ENCODE measurements at regions not wholly inside any gene's neighbourhood (a gene's known extent, or its start where the extent isn't known, plus 50 kb on each side); places are given as distances from the start of the nearest gene placed in this dataset.

GRCh38 chr1:47579809-47580208 lies 142.0 kb downstream of the FOXD2 start:
- no peak overlapping the region for H3K4me3 Mint-ChIP-seq (ENCODE audit: unreplicated experiment)
- no peak overlapping the region for H3K27ac Mint-ChIP-seq (ENCODE audit: unreplicated experiment)
- peaks cover 9% of the 10 kb centered on the region for H3K27me3 Mint-ChIP-seq (ENCODE audit: unreplicated experiment)
- peaks cover 18% of the 10 kb centered on the region for H3K4me1 Mint-ChIP-seq (ENCODE audit: unreplicated experiment)
- no peaks in the 10 kb centered on the region for H3K36me3 Mint-ChIP-seq (ENCODE audit: low read depth, unreplicated experiment)
- TF ChIP-seq, protein P1, sequence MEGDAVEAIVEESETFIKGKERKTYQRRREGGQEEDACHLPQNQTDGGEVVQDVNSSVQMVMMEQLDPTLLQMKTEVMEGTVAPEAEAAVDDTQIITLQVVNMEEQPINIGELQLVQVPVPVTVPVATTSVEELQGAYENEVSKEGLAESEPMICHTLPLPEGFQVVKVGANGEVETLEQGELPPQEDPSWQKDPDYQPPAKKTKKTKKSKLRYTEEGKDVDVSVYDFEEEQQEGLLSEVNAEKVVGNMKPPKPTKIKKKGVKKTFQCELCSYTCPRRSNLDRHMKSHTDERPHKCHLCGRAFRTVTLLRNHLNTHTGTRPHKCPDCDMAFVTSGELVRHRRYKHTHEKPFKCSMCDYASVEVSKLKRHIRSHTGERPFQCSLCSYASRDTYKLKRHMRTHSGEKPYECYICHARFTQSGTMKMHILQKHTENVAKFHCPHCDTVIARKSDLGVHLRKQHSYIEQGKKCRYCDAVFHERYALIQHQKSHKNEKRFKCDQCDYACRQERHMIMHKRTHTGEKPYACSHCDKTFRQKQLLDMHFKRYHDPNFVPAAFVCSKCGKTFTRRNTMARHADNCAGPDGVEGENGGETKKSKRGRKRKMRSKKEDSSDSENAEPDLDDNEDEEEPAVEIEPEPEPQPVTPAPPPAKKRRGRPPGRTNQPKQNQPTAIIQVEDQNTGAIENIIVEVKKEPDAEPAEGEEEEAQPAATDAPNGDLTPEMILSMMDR (IDR thresholded peaks at IDR 0.05; ENCODE audit: unreplicated experiment): no peak
- DNase-seq (ENCODE audit: low spot score): no peak
- no peaks in the 10 kb centered on the region for H3K9me3 Mint-ChIP-seq (ENCODE audit: unreplicated experiment)

DNA sequence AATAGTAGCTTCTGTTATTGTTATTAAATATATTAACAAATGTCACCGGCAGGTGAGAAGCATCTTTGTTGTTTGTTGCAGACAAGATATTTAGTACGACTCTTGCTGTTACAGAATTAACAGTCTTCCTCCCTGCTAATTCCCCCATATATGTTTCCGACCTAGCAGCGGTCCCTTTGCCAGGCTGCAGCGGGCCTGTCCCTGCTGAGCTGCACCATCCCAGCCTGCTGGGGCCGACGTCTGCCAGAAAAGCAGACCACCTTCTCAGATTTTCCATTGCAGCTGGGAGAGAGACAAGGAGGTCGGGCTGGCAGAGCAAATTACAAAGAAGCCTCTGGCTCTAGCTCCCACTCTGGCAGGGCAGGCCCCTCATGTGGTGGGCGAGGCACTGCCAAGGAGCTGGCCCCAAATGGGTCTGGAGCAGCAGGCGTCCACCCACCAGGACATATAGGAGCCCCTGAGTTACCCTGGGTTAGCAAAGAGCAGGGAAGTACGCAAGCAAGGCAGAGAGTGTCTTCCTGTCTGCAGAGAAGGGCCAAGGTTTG lies 142.7 kb downstream of the FOXD2 start:
- TF ChIP-seq, protein P1 (IDR thresholded peaks at IDR 0.05; ENCODE audit: unreplicated experiment): no peak
- peaks cover 8% of the 10 kb centered on the region for H3K27me3 Mint-ChIP-seq (ENCODE audit: unreplicated experiment)
- H3K4me3 Mint-ChIP-seq (ENCODE audit: unreplicated experiment): no peak overlapping the region
- H3K9me3 Mint-ChIP-seq (ENCODE audit: unreplicated experiment): no peaks in the 10 kb centered on the region
- H3K27ac Mint-ChIP-seq (ENCODE audit: unreplicated experiment): no peak overlapping the region
- H3K4me1 Mint-ChIP-seq (ENCODE audit: unreplicated experiment): peaks cover 14% of the 10 kb centered on the region
- DNase-seq (ENCODE audit: low spot score): no peak
- no peaks in the 10 kb centered on the region for H3K36me3 Mint-ChIP-seq (ENCODE audit: low read depth, unreplicated experiment)

- no peaks in the 10 kb centered on the region for H3K9me3 Mint-ChIP-seq (ENCODE audit: unreplicated experiment)
- no peak overlapping the region for H3K27ac Mint-ChIP-seq (ENCODE audit: unreplicated experiment)
- peaks cover 7% of the 10 kb centered on the region for H3K27me3 Mint-ChIP-seq (ENCODE audit: unreplicated experiment)
- TF ChIP-seq, protein P1 (IDR thresholded peaks at IDR 0.05; ENCODE audit: unreplicated experiment): no peak
- H3K36me3 Mint-ChIP-seq (ENCODE audit: low read depth, unreplicated experiment): no peaks in the 10 kb centered on the region
- H3K4me3 Mint-ChIP-seq (ENCODE audit: unreplicated experiment): no peak overlapping the region
- DNase-seq (ENCODE audit: low spot score): no peak
- peaks cover 11% of the 10 kb centered on the region for H3K4me1 Mint-ChIP-seq (ENCODE audit: unreplicated experiment)
These were observed 145.2 kb downstream of the FOXD2 start for GRCh38 chr1:47582891-47583608.

- Mint-ChIP-seq H3K9me3 (ENCODE audit: unreplicated experiment) (no peaks in the 10 kb centered on the region), H3K4me1 (ENCODE audit: unreplicated experiment) (peaks cover 13% of the 10 kb centered on the region), H3K27me3 (ENCODE audit: unreplicated experiment) (peaks cover 7% of the 10 kb centered on the region), H3K4me3 (ENCODE audit: unreplicated experiment) (no peak overlapping the region), H3K36me3 (ENCODE audit: low read depth, unreplicated experiment) (no peaks in the 10 kb centered on the region), H3K27ac (ENCODE audit: unreplicated experiment) (no peak overlapping the region)
- no peak for DNase-seq (ENCODE audit: low spot score)
- TF ChIP-seq, protein P1 (IDR thresholded peaks at IDR 0.05; ENCODE audit: unreplicated experiment): no peak
These were observed 146.4 kb downstream of the FOXD2 start for GRCh38 chr1:47584249-47584648.

GRCh38 chr1:47585141-47585902 lies 147.5 kb downstream of the FOXD2 start:
- TF ChIP-seq, protein P1 (IDR thresholded peaks at IDR 0.05; ENCODE audit: unreplicated experiment): no peak
- no peaks in the 10 kb centered on the region for H3K9me3 Mint-ChIP-seq (ENCODE audit: unreplicated experiment)
- H3K36me3 Mint-ChIP-seq (ENCODE audit: low read depth, unreplicated experiment): no peaks in the 10 kb centered on the region
- H3K4me3 Mint-ChIP-seq (ENCODE audit: unreplicated experiment): no peak overlapping the region
- peaks cover 13% of the 10 kb centered on the region for H3K4me1 Mint-ChIP-seq (ENCODE audit: unreplicated experiment)
- peaks cover 4% of the 10 kb centered on the region for H3K27me3 Mint-ChIP-seq (ENCODE audit: unreplicated experiment)
- no peak overlapping the region for H3K27ac Mint-ChIP-seq (ENCODE audit: unreplicated experiment)
- no peak for DNase-seq (ENCODE audit: low spot score)
